ENCODE measurements at regions not wholly inside any gene's neighbourhood (a gene's known extent, or its start where the extent isn't known, plus 50 kb on each side); places are given as distances from the start of the nearest gene placed in this dataset.

- DNase-seq (ENCODE audit: low read depth in 1 of 2, low spot score in 1 of 2): no peak
- Histone ChIP-seq H3K27ac (replicated peaks) (no peak overlapping the region), H3K4me3 (replicated peaks; ENCODE audit: insufficient read depth, low read length) (no peak overlapping the region), H3K27me3 (ENCODE audit: insufficient read depth, poor library complexity, severe bottlenecking) (no peaks in the 10 kb centered on the region)
- TF ChIP-seq GABPA (IDR thresholded peaks at IDR 0.05; ENCODE audit: low read depth): no peak
- no peak for TF ChIP-seq REST (IDR thresholded peaks at IDR 0.05; ENCODE audit: insufficient replicate concordance, low read depth)
- no peak for TF ChIP-seq POLR2AphosphoS5 (IDR thresholded peaks at IDR 0.05; ENCODE audit: low read depth)
- no peak for TF ChIP-seq CTCF (IDR thresholded peaks at IDR 0.05; ENCODE audit: insufficient read depth, low read length)
- TF ChIP-seq SPI1 (IDR thresholded peaks at IDR 0.05; ENCODE audit: borderline replicate concordance, low read depth): no peak
Measured at GRCh38 chr2:58578276-58578675, 337.2 kb upstream of the FANCL start.

- no peak for DNase-seq (ENCODE audit: low read depth in 1 of 2, low spot score in 1 of 2)
- no peak overlapping the region for H3K4me3 ChIP-seq (replicated peaks; ENCODE audit: insufficient read depth, low read length)
- H3K27me3 ChIP-seq (ENCODE audit: insufficient read depth, poor library complexity, severe bottlenecking): no peaks in the 10 kb centered on the region
- TF ChIP-seq CTCF (IDR thresholded peaks at IDR 0.05; ENCODE audit: insufficient read depth, low read length) (no peak), GABPA (IDR thresholded peaks at IDR 0.05; ENCODE audit: low read depth) (no peak), REST (IDR thresholded peaks at IDR 0.05; ENCODE audit: insufficient replicate concordance, low read depth) (no peak), SPI1 (IDR thresholded peaks at IDR 0.05; ENCODE audit: borderline replicate concordance, low read depth) (no peak), POLR2AphosphoS5 (IDR thresholded peaks at IDR 0.05; ENCODE audit: low read depth) (no peak)
- H3K27ac ChIP-seq (replicated peaks): no peak overlapping the region
Measured at GRCh38 chr2:58574873-58575272, 333.7 kb upstream of the FANCL start.

- DNase-seq (ENCODE audit: low read depth in 1 of 2, low spot score in 1 of 2): no peak
- TF ChIP-seq POLR2AphosphoS5 (IDR thresholded peaks at IDR 0.05; ENCODE audit: low read depth): no peak
- TF ChIP-seq SPI1 (IDR thresholded peaks at IDR 0.05; ENCODE audit: borderline replicate concordance, low read depth): no peak
- TF ChIP-seq CTCF (IDR thresholded peaks at IDR 0.05; ENCODE audit: insufficient read depth, low read length): no peak
- TF ChIP-seq GABPA (IDR thresholded peaks at IDR 0.05; ENCODE audit: low read depth): no peak
- TF ChIP-seq REST (IDR thresholded peaks at IDR 0.05; ENCODE audit: insufficient replicate concordance, low read depth): no peak
- H3K27ac ChIP-seq (replicated peaks): no peak overlapping the region
Measured at GRCh38 chr2:58572731-58573130, 331.6 kb upstream of the FANCL start.

More at GRCh38 chr2:58572731-58573130, 331.6 kb upstream of the FANCL start:
- H3K4me3 ChIP-seq (replicated peaks; ENCODE audit: insufficient read depth, low read length): no peak overlapping the region
- no peaks in the 10 kb centered on the region for H3K27me3 ChIP-seq (ENCODE audit: insufficient read depth, poor library complexity, severe bottlenecking)

All from HL-60 (cell line).